ENCODE measurements at regions not wholly inside any gene's neighbourhood (a gene's known extent, or its start where the extent isn't known, plus 50 kb on each side); places are given as distances from the start of the nearest gene placed in this dataset.
"Not testable (repeated sequence)": the region's sequence is repeated elsewhere in the genome, so short reads cannot be mapped to it uniquely, and the experiment has no call there.

DNA sequence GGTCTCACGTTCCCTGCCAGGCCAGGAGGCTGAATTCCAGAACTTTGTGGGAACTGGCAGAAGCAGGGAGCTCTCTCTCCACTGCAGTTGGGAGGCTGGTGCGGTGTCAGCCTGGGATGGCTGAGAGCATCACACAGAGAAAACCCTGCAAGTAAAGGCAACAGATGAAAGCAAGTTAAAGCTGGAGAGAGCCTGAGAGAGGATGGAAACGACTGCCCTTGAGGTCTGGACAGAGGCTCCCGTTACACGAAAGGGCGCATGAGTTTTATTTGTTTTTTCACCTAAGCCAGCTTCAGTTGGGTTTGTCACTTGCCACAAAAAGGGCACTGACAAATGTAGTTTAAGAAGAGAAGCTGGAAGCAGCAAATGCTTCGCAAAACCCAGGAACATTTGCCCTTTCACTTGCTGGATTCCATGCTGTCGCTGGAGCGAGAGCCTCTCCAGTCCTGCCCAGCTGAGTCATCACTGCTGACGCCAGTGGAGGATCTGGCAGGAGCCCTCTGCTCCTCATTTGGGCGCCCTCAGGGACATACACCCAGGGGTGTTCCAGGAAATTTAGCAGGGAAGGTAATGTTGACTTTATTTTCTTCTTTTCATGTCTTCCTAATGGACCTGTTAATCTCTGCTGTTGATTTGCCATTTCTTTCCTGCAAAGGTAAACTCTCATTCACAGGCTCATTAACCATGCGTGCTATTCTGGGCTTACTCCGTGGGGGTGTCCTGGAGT lies 308.8 kb upstream of the SFSWAP start:
- DNase-seq = not testable (repeated sequence)

DNA sequence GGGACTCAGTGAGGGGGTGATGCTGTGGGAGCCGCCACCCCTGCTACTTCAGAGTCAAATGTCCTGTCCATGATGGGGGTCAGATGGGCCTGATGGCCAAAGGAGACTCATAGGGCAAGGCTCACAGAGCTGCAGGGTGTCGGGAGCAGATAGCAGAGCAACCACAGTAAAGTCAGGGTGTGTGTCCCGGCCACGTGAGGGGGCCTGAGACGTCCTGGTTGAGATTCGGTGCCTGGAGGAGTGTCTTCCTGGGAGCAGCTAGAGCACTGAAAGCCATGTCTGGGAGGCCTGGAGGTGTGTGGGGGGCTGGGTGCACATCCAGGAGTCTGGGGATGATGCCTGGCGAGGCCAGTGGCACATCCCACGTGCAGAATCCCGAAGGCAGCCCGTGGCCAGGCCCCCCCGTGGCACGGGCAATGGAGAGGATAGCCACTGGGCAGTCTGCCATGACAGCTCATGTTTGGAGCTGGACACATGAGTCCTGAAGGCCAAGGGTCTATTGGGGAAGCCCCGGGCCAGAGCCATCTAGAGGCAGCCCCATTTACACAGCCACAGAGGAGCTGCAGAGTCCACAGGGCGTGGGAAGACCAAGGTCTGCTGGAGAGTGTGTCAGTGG lies 308.0 kb upstream of the SFSWAP start:
- DNase-seq = no peak

DNA sequence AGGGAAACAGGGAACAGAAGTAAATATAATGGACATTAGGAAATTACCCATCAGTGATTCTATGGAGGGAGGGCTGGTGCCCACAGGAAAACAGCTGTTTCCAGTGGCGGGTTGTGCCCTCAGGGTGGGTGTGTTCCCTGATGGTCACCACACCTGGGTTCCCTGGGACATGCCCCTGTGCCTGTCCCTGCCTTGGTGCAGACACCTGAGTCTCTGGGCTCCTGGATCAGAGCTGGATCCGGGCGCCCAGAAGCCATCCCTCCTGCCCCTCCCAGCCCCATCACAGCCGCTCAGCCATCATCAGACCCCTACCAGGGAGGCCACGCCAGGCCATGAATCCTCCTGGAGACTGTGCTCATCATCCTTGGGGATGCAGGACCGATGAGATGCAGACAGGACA lies 307.2 kb upstream of the SFSWAP start:
- no peak for DNase-seq

DNA sequence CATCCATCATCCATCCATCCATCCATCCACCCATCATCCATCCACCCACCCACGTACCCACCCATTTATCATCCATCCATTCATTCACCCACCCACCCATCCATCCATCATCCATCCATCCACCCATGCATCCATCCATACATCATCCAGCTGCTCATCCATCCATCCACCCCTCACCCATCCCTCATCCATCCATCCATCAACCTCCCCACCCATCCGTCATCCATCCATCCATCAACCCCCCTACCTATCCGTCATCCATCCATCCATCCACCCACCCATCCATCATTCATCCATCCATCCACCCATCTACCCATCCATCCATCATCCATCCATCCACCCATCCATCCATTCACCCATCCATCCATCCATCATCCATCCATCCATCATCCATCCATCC lies 306.2 kb upstream of the SFSWAP start:
- no peak for DNase-seq

DNA sequence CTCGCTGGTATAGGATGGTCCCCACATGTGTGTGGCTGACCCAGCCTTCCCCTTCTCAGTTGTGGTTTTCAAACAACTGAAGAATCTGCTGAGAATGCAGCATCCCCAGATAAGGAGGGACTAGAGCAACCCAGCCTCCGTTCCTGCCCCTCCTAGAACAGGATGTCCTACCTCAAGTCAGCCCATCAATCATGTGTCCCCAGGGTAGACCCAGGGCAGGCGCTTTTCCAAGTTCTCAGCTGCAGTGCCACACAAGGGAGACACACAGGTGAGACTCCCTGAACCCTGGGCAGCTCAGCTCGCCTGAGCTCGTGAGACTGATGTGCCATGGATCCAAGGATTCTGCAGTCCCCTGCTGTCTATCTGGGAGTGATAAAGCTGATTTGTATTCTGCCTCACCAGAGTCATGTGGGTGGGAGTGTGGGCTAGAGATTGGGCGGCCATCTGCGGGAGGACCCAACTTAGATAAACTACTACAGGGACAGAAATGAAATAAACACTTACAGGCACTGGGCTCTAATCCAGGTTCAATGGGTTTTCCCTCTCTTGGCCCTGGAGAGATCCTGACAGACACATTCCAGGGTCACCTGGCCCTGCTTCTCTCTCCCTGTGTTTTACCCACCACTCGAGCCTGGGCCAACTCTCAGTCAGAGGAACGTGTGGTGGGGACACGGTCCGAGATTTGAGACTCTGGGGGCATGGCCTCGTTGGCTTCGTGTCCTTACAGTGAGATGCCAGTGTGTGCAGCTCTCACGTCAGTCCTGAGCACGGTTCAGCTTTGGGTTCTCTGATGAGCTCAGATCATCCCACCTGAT lies 303.5 kb upstream of the SFSWAP start:
- DNase-seq = no peak

DNA sequence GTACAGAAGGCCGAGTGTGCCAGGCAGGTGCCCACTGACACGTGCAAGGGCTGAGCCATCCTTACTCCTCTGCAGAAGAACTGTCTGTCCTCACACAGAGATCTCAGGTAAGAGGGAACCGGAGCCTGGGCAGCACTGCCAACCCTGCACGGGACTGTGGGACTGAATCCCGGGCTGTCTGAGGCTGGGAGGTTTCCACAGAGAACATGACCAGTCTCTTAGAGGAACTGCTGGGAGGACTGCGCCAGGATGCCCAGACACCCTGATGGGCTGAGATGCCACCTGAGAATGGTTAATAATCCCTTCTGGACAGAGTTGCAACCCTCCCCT lies 302.9 kb upstream of the SFSWAP start:
- DNase-seq = no peak

DNA sequence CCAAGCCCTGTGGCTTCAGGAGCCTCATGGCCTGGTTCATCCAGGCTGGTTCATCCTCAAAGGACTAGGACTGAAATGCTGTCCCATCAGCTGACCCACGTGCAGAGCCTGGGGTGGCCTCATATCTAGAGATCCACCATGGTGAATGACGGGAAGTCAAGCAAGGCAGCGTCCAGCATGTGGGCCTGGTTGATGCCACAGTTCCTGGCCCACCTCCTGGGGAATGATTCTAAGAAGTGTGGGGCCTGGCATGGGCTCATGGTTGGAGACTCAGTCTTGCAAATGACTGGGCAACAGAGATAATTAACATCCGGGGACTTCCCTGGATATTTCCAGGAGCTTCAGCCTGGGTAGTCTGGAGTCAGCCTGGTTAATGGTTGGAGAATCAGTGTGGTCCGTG lies 302.4 kb upstream of the SFSWAP start:
- no peak for DNase-seq

DNA sequence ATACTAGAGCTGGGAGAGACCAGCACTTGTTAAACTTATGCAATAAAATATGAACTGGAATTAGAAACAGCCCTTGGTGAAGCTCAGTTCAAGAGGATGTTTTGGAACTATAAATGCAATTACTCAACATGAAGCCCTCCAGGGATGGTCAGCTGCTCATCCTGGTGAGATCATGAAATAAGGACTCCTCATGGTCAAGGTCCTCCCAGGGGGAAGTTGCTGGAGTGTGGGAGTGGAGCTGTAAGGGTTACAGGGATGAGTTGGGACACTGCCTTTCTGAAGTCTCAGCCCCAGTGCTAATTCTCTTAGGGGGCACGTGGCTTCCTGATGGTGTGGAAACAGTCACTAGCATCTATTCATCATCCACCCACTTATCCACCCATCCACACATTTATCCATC lies 301.7 kb upstream of the SFSWAP start:
- no peak for DNase-seq

DNA sequence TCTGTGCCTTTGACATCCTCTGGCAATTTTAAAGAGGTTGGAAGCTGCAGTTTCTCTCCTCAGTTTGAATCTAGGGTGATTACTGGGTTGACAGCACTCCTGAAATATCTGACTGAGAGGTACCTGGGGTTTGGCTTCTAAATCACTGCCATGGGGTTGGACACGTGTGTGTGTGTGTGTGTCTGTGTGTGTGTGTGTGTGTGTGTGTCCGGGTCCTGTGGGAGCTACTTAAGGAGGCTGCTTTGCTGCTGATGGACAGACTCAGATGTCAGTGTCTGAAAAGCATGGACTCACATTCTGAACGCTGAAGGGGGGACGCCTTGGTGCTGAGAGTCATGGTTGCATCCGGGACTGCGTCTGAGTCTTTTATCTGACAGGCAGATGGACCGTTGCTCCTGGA lies 299.1 kb upstream of the SFSWAP start:
- DNase-seq = peak; percentile 21

DNA sequence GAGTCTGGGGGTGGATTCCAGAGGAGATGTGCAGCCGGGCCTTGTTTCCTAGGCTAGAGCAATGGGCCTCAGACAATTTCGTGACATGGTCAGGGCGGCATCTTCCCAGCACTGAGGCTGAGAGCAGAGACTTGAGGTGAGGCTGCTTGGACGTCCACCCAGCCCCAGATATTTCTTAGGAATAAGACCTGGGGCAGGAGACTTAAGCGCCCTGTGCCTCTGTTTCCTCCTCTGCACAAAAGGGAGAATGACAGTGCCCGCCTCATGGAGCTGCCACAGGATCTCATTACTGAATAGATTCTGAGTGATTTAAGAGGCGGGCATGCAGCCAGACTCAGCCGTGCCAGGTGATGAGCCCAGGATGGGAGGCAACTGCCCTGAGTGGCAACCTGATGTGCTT lies 297.9 kb upstream of the SFSWAP start:
- no peak for DNase-seq

DNA sequence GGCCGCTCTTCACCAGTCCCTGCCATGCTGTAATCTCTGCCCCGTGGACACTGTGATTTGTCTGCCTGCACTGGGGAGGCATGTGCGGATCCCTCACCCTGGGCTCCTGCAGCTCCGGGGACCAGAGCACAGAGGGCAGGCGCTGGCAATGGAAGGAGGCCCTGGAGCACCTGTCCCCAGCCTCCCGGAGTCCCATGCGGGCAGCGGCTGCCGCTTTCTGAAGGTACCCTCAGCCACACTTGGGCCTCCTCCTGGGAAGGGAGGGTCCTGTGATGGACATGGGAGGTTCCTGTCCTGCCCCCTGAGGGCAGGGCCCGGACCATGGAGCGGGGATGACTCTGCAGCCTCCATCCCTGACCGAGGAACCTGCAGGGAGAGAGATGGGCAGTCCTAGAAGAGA lies 297.4 kb upstream of the SFSWAP start:
- no peak for DNase-seq

DNA sequence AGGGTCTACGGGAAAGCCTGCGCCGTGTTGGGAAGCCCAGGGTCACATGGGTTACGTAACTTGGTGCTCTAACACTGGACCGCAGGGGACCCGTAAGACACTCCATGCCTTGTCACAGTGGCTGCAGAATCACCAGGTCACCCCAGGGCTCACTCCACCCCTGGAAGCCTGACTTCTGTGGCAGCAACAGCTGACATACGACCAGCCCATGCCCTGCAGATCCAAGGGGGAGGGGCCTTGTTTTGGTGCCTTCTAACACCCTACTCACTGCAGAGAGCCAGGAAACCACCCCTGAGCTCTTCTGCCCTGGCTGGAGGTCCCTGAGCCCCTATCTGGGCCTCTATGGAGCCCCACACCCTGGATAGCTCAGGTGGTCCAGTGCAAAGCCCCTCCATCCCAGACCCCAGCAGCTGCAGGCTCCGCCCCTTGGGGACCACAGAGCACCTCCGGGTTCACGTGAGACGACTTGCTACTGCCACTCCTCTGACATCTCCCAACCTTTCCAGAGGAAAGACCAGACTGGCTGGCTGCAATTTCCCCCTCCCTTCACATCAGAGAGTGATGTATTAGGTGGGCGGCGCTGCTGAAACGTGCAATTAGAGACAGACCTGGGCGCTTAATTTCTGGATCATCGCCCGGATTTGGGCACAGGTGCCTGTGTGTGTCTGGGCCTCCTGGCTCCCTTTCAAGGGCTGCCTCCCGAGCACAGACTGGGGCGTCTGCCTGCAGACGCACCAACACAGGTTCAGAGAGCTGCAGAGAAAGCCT lies 296.6 kb upstream of the SFSWAP start:
- not testable (repeated sequence) for DNase-seq

DNA sequence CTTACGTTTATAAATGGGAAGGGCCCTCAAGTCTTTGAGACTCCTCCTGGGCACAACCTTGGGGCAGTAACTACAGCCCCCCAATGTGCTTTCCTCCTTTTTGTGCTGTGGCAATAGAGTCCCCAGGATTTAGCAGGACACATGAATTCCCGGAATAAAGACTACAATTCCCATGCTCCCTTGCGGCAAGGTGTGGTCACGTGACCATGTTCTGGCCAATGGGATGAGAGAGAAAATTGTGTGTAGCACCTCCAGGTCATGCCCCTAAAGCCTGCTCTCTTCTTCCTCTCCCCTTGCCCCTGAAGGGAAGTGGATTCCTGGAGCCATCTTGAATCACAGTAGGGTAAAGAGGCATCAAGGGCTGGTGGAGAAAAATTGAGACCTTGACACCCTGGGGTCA lies 295.1 kb upstream of the SFSWAP start:
- peak; percentile 41 for DNase-seq

DNA sequence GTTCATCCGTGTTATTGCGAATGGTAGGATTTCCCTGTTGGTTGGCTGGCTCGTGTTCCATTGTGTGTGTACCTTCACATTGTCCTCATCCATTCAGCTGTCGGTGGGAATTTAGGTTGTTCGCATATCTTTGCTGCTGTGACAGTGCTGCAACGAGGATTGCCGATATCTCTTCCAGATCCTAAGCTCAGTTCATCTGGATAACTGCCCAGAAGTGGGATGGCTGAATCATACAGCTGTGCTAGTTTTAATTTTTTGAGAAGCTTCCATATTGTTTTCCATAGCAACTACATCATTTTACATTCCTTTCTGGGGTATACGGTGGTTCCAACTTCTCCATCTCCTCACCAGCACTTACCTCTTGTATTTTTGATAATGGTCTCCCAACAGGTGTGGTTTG lies 292.8 kb upstream of the SFSWAP start:
- DNase-seq = no peak

DNA sequence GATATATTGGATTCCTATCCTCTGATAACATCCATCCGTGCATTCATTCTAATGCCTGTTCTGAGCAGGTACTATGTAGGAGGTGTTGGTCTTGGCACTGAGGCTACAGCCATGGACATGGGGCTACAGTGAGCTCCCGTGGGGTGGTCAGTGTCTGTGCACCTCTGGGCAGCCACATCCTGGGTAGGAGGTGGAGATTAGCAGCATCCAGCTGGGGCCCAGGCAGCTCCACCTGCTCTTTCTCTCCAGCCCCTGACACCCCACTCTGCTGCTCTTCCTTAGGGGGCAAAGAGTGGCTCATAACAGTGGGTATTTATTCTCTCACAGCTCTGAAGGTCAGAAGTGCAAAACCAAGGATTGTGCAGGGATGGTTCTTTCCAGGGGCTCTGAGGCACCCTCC lies 292.0 kb upstream of the SFSWAP start:
- no peak for DNase-seq

DNA sequence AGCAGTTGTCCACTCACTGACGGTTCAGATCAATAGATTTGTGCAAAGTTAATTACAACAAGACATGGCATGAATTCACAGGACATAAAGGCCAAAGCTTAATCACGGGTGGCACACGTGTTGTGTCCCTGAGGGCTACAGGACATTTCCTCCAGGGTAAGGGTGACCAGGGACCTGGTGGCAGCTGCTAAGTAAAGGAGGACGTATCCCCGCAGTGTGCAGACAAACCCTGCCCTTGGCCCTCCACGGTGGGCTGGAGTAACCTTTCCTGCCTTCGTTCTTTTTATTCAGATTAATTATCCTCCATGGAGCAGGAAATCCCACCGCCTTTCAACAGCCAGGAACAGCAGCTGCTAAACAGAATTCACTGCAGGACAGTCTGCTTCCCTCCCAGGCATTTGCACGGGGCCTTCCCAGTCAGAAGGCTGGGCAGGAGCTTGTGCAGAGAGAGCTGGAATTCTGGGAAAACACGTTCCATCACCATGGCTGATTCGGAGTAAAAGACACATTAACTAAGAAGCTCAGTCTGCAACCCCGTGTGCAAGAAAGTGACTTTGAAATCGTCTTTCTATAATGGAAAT lies 289.9 kb upstream of the SFSWAP start:
- DNase-seq = no peak

DNA sequence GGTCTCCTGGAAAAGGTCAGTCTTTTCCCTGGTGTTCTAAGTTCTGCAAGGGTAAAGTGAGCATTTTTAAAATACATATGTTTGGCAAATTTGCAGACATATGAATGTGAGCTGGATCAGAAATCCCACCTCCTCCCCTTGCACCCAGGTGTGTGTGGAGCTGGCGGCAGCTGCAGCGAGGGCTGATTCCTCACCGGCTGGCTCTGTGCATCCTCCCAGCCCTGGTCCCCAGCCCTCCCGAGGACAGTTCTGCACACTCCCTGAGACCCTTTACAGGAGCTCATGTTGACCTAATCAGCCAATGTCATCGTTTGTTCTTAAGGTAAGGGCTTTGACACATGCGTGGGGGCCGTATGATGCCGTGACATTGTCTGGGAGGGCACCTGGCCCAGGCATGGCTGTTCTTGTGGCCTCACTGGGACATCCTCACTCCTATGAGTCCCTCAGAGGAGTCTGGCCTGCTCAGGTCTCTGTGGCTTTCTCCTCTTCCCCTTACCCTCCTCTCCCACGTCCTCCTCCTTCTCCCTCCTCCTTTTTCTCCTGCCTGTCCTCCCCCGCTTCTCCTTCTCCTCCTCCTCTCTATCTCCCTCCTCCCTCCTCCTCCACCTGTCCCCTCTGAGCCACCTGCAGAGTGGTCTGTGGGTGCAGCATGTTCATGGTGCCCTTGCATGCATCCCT lies 289.2 kb upstream of the SFSWAP start:
- DNase-seq = no peak

DNA sequence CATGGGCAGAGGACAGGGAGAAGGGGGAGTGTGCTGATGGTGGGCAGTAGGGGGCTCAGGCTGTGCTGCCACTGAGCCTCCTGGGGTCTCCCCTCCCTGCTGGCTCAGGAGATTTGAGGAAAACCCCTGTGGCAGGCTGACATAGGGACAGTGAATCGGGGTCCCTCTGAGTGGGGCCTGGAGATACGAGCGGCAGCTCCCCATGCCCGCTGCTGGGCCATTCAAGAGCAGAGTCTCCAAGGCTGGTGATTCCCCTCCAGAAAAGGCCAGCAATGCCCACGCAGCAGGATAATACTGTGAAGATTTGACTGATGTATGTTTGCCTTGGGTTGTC lies 288.7 kb upstream of the SFSWAP start:
- DNase-seq = no peak

DNA sequence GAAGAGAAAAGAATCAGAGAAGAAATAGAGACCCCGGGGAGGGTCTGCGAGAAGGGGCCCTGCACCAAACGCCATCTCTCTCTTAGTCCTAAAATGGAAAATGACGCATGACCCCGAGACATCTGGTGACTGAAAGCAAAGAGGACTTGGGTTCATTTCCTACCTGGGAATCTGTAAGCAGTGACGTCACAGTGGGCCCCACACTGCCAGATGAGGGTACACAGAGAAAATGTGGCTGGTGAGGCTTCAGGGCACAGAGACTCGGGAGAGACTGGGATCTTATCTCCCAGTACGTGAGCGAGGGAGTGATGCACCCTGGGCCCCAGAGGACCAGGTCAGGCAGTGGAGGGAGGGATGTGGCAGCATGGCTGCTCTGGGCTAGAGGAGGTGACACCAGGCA lies 288.1 kb upstream of the SFSWAP start:
- no peak for DNase-seq

DNA sequence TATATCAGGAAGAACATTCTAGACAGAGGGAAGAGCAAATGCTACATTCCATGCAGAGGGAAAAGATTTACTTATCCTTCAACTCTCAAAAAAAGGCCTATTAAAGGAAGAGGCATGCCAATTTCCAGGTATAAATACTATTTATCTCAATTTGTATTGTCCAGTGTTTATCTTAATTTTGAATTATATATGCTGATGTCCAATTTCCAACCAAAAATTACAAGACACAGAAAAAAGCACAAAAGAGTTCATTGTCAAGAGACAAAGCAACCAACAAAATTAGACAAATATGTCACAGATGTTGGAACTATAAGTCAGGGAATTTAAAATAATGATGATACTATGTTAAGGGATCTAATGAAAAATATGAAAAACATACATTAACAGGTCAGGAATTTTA lies 286.6 kb upstream of the SFSWAP start:
- no peak for DNase-seq

DNA sequence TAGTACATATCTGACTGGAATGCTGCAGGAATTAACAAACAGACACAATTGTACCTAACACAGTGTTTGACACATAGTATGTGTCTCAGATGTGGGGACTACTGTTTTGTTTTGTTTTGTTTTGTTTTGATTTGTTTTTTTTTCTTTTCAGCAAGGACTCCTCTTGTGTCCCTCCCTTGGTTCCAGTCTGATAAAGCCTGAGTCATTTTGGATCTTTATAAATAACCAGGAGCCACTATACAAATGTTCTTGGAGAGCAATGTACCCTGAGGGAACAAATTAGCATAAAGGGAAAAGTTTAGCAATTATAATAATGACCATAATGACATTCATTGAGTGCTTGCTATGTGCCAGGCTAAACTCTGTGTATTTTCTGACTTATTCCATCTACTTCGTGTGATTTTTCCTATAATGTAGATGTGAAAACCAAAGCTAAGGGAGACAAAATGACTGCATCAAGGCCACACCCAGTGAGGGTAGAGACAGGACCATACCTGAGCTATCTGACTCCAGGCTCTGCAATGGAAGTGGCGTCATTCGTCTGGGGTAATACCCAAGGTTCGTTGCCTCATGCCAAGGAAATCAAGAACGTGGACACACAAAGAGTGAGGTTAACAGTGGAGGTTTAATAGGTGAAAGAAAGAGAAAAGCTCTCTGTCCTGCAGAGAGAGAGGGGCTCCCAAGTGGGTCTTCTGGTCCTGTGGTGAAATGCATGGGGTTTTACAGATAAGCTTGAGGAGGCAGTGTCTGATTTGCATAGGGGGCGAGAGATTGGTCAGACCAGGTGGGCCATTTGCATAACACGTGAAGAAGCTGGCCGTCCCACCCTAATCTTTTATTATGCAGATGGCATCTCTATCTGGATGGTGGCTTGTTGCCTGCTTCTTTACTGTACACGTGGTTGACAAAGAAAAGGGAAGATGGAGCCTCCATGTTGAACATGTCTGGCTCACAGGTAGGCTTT lies 285.5 kb upstream of the SFSWAP start:
- DNase-seq = no peak

All from eye (tissue), 1 donor.